ENCODE measurements at regions not wholly inside any gene's neighbourhood (a gene's known extent, or its start where the extent isn't known, plus 50 kb on each side); places are given as distances from the start of the nearest gene placed in this dataset.
A peak's percentile ranks its signal among the peaks of the same experiment; 100 is the strongest.

- Histone ChIP-seq H3K9me3 (no peaks in the 10 kb centered on the region), H3K4me1 (peaks cover 14 to 20% (median 16%) of the 10 kb centered on the region in 3 donors), H3K27me3 (no peaks in the 10 kb centered on the region), H3K36me3 (no peaks in the 10 kb centered on the region), H3K27ac (peak overlapping the region; percentile 37 to 83 (median 65)), H3K4me3 (peak overlapping the region in 2 of 4 donors; percentile 8 to 14)
- intact Hi-C loops (cut with DNase I), result no loop called here
- peak; percentile 92 to 96 (median 94) for ATAC-seq
- WGBS, 2 donors, result 10 to 14% methylated on average over 3 of the region's 3 CpGs
- TF ChIP-seq CTCF (IDR thresholded peaks at IDR 0.05), result no peak
- FAIRE-seq, result no peak
- peak in 4 of 6 donors; percentile 68 to 83 (median 81) for DNase-seq
Observed at GRCh38 chr10:32171204-32171603, 115.0 kb upstream of the KIF5B start.

GRCh38 chr10:32169556-32169955, 113.3 kb upstream of the KIF5B start:
- FAIRE-seq (no peak), DNase-seq (peak in 2 of 6 donors; percentile 49 to 58), ATAC-seq (peak; percentile 62 to 72 (median 65))
- Histone ChIP-seq H3K27me3 (no peaks in the 10 kb centered on the region), H3K9me3 (no peaks in the 10 kb centered on the region), H3K27ac (peak overlapping the region in 3 of 4 donors; percentile 22 to 72 (median 58)), H3K4me1 (peaks cover 14 to 20% (median 16%) of the 10 kb centered on the region in 3 donors), H3K36me3 (no peaks in the 10 kb centered on the region), H3K4me3 (no peak overlapping the region)
- no peak for TF ChIP-seq CTCF (IDR thresholded peaks at IDR 0.05)
- WGBS, 2 donors, result 9% methylated on average over 5 of the region's 5 CpGs
- intact Hi-C loops (cut with DNase I), result no loop called here

GRCh38 chr10:32167450-32167849, 111.2 kb upstream of the KIF5B start:
- Histone ChIP-seq H3K4me1 (peaks cover 14 to 20% (median 16%) of the 10 kb centered on the region in 3 donors), H3K4me3 (no peak overlapping the region), H3K27ac (no peak overlapping the region), H3K9me3 (no peaks in the 10 kb centered on the region), H3K27me3 (no peaks in the 10 kb centered on the region), H3K36me3 (no peaks in the 10 kb centered on the region)
- intact Hi-C loops (cut with DNase I), result no loop called here
- DNase-seq (no peak), ATAC-seq (no peak), FAIRE-seq (no peak)
- no peak for TF ChIP-seq CTCF (IDR thresholded peaks at IDR 0.05)
- WGBS, 2 donors, result 58 to 66% methylated on average over 5 of the region's 5 CpGs

DNA sequence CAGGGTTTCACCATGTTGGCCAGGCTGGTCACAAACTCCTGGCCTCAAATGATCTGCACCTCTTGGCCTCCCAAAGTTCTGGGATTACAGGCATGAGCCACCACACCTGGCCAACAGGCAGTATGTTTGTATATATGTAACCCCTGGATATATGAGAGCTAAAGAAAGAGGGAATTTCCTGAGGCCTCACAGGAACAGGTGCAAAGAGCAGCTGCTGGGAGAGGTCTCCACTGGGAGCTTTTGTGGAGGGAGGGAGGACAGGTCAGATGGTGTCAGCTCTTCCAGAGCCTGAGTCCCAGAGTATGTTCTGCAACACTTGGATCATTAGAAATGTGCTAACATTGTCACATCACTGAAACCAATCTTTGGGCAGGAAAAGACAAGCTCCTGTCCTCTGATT, 110.1 kb upstream of the KIF5B start:
- H3K4me3 ChIP-seq, result no peak overlapping the region
- FAIRE-seq (no peak), ATAC-seq (no peak), DNase-seq (peak in 1 of 6 donors; percentile 17)
- intact Hi-C loops (cut with DNase I), result no loop called here
- H3K27me3 ChIP-seq, result no peaks in the 10 kb centered on the region
- H3K27ac ChIP-seq, result no peak overlapping the region
- peaks cover 14 to 20% (median 16%) of the 10 kb centered on the region in 3 donors for H3K4me1 ChIP-seq
- no peak for TF ChIP-seq CTCF (IDR thresholded peaks at IDR 0.05)
- no peaks in the 10 kb centered on the region for H3K36me3 ChIP-seq
- H3K9me3 ChIP-seq, result no peaks in the 10 kb centered on the region

DNA sequence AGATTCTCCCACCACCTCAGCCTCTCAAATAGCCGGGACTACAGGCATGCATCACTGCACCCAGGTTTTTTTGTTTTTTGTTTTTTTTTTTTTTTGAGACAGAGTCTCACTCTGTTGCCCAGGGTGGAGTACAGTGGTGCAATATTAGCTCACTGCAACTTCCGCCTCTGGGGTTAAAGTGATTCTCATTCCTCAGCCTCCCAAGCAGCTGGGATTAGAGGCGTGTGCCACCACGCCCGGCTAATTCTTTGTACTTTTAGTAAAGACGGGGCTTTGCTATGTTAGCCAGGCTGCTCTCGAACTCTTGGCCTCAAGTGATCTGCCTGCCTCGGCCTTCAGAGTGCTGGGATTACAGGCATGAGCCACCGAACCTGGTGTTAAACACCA, 107.5 kb upstream of the KIF5B start:
- no peak overlapping the region for H3K4me3 ChIP-seq
- H3K27me3 ChIP-seq, result no peaks in the 10 kb centered on the region
- TF ChIP-seq CTCF (IDR thresholded peaks at IDR 0.05), result no peak
- WGBS, 2 donors, result 81 to 84% methylated on average over 9 of the region's 9 CpGs
- DNase-seq (peak in 1 of 6 donors; percentile 13), ATAC-seq (peak in 1 of 4 donors; percentile 32), FAIRE-seq (no peak)
- no peaks in the 10 kb centered on the region for H3K4me1 ChIP-seq
- no peak overlapping the region for H3K27ac ChIP-seq
- H3K36me3 ChIP-seq, result no peaks in the 10 kb centered on the region
- intact Hi-C loops (cut with DNase I), result no loop called here
- H3K9me3 ChIP-seq, result no peaks in the 10 kb centered on the region

Measured in pancreas (tissue), 10 donors.